GM23338 (cell line): ENCODE measurements at regions not wholly inside any gene's neighbourhood (a gene's known extent, or its start where the extent isn't known, plus 50 kb on each side); places are given as distances from the start of the nearest gene placed in this dataset.
A peak's percentile ranks its signal among the peaks of the same experiment; 100 is the strongest.

ENCODE experiments used
- ATAC-seq: fragments of 200-7000 bp; cut with Tn5 transposase; 3 replicates; pipeline ENCODE4 v1.9.1; 2020
- DNase-seq: peaks from one replicate; pipeline ENCODE4 v3.0.0-alpha.2; 2015; ENCODE audit warnings: low spot score
- H2AFZ ChIP-seq: fragments of 200-600 bp; sonication (generic); 2 replicates; pipeline ENCODE4 v1.8.0; 2016; ENCODE audit warnings: antibody characterized with exemption, mild to moderate bottlenecking, moderate library complexity
- H3F3A ChIP-seq: fragments of 200-600 bp; sonication (generic); replicated peaks from 2 replicates; pipeline ENCODE4 v1.8.0; 2017; ENCODE audit warnings: antibody characterized with exemption, mixed run types, low read depth
- H3K27ac ChIP-seq: fragments of 200-600 bp; sonication (generic); 2 replicates; pipeline ENCODE4 v1.6.1; 2016; ENCODE audit warnings: low read depth
- H3K27me3 ChIP-seq: fragments of 200-600 bp; sonication (generic); 2 replicates; pipeline ENCODE4 v1.8.0; 2016; ENCODE audit warnings: mild to moderate bottlenecking, mixed run types, moderate library complexity; ENCODE audit not compliant: insufficient read depth
- H3K36me3 ChIP-seq: fragments of 200-600 bp; sonication (generic); 2 replicates; pipeline ENCODE4 v1.8.0; 2016; ENCODE audit warnings: mild to moderate bottlenecking; ENCODE audit not compliant: insufficient read depth
- H3K4me1 ChIP-seq: fragments of 200-600 bp; sonication (generic); 2 replicates; pipeline ENCODE4 v1.8.0; 2016; ENCODE audit warnings: mild to moderate bottlenecking, moderate library complexity; ENCODE audit not compliant: insufficient read depth
- H3K4me2 ChIP-seq: fragments of 200-600 bp; sonication (generic); 2 replicates; pipeline ENCODE4 v1.7.1; 2017; ENCODE audit warnings: mixed run types
- H3K4me3 ChIP-seq: fragments of 200-600 bp; sonication (generic); 2 replicates; pipeline ENCODE4 v1.6.1; 2016; ENCODE audit warnings: mixed run types
- H3K79me2 ChIP-seq: fragments of 200-600 bp; sonication (generic); replicated peaks from 2 replicates; pipeline ENCODE4 v1.8.0; 2017; ENCODE audit warnings: mild to moderate bottlenecking; ENCODE audit not compliant: insufficient read depth
- H3K9me2 ChIP-seq: fragments of 200-600 bp; sonication (generic); 2 replicates; pipeline ENCODE4 v1.8.0; 2017; ENCODE audit not compliant: insufficient read depth
- H4K20me1 ChIP-seq: fragments of 200-600 bp; sonication (generic); replicated peaks from 2 replicates; pipeline ENCODE4 v1.8.0; 2017; ENCODE audit warnings: mild to moderate bottlenecking; ENCODE audit not compliant: insufficient read depth
- H3K27ac Mint-ChIP-seq: 2 replicates; pipeline ENCODE4 v1.8.0; 2020; ENCODE audit warnings: inconsistent platforms, mild to moderate bottlenecking, moderate library complexity, mixed read lengths
- H3K27me3 Mint-ChIP-seq: 3 replicates; pipeline ENCODE4 v1.8.0; 2022; ENCODE audit warnings: low read depth, mild to moderate bottlenecking, moderate library complexity, mixed read lengths, inconsistent platforms; ENCODE audit not compliant: insufficient read depth, poor library complexity
- H3K36me3 Mint-ChIP-seq: 3 replicates; pipeline ENCODE4 v1.8.0; 2021; ENCODE audit warnings: low read depth, mild to moderate bottlenecking, inconsistent platforms, moderate library complexity, mixed read lengths
- H3K4me1 Mint-ChIP-seq: 3 replicates; pipeline ENCODE4 v1.8.0; 2020; ENCODE audit warnings: mild to moderate bottlenecking, inconsistent platforms, mixed read lengths
- H3K4me3 Mint-ChIP-seq: 3 replicates; pipeline ENCODE4 v1.8.0; 2021; ENCODE audit warnings: moderate library complexity, mild to moderate bottlenecking, inconsistent platforms, mixed read lengths
- H3K9me3 Mint-ChIP-seq: 3 replicates; pipeline ENCODE4 v1.8.0; 2020; ENCODE audit warnings: moderate library complexity, mild to moderate bottlenecking, inconsistent platforms, mixed read lengths
- EZH2 ChIP-seq: fragments of 200-600 bp; sonication (generic); IDR thresholded peaks from one replicate; pipeline ENCODE4 v1.8.0; 2017; ENCODE audit warnings: antibody characterized with exemption, mild to moderate bottlenecking, low read depth; ENCODE audit not compliant: unreplicated experiment
- JUNB ChIP-seq: IDR thresholded peaks from one replicate; pipeline ENCODE4 v1.6.1; 2016; ENCODE audit warnings: antibody characterized with exemption; ENCODE audit not compliant: unreplicated experiment
- NANOG ChIP-seq: IDR thresholded peaks from 2 replicates; pipeline ENCODE4 v1.6.1; 2016; ENCODE audit warnings: antibody characterized with exemption, borderline replicate concordance
- ZNF331 ChIP-seq: fragments of 250-450 bp; sonication (Bioruptor Pico); IDR thresholded peaks from 2 replicates; pipeline ENCODE4 v1.5.0; 2020; ENCODE audit warnings: low read depth, mild to moderate bottlenecking, moderate library complexity
- TF ChIP-seq, protein P1 (sequence below): IDR thresholded peaks from 2 replicates; pipeline ENCODE4 v1.6.1; 2016; ENCODE audit warnings: antibody characterized with exemption
- TF ChIP-seq, protein P2 (sequence below): fragments of 250-450 bp; sonication (Bioruptor Pico); IDR thresholded peaks from 2 replicates; pipeline ENCODE4 v1.5.0; 2020; ENCODE audit warnings: mild to moderate bottlenecking, moderate library complexity
- TF ChIP-seq, protein P3 (sequence below), 2 experiments: fragments of 200-600 bp in 1 of 2; sonication (generic) in 1 of 2; conservative IDR thresholded peaks; 2 replicates each; pipeline versions ENCODE4 v1.5.1 to v1.6.1; 2016 to 2017; ENCODE audit warnings: antibody characterized with exemption in 2 of 2, low read depth in 2 of 2, mild to moderate bottlenecking in 2 of 2, moderate library complexity in 1 of 2

DNA sequence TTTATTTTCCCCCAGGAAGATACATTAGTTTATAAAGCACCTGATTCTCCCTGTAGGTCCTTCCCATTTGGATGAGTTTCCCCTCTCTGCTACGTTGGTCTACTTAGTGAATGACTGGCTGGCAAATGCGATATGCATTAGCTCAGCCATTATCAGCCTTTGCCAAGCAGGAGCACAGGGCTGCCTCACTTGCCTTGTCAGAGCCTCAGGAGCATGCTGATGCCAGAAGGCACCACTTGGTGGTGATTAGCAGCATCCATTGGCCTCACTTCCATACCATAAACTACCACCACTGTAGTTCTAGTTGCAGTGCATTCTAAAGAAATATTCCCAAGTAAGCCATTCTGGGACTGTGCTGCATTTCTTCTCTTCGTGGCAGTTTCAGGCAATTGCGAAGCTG is 442.8 kb upstream of the CHST9 start:
- no peak overlapping the region for H2AFZ ChIP-seq
- H3K4me3 ChIP-seq = no peak overlapping the region
- H3K4me1 Mint-ChIP-seq = no peaks in the 10 kb centered on the region
- H3K79me2 ChIP-seq = no peaks in the 10 kb centered on the region
- peak; percentile 93 for ATAC-seq
- DNase-seq = peak; percentile 47
- peaks cover 1% of the 10 kb centered on the region for H3K27me3 Mint-ChIP-seq
- H3K9me2 ChIP-seq = no peaks in the 10 kb centered on the region
- no peak overlapping the region for H3K27ac ChIP-seq
- H3F3A ChIP-seq = no peaks in the 10 kb centered on the region
- H3K36me3 ChIP-seq = no peaks in the 10 kb centered on the region
- H3K4me2 ChIP-seq = no peak overlapping the region
- TF ChIP-seq, protein P1, sequence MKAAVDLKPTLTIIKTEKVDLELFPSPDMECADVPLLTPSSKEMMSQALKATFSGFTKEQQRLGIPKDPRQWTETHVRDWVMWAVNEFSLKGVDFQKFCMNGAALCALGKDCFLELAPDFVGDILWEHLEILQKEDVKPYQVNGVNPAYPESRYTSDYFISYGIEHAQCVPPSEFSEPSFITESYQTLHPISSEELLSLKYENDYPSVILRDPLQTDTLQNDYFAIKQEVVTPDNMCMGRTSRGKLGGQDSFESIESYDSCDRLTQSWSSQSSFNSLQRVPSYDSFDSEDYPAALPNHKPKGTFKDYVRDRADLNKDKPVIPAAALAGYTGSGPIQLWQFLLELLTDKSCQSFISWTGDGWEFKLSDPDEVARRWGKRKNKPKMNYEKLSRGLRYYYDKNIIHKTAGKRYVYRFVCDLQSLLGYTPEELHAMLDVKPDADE = no peak
- TF ChIP-seq NANOG (no peak), ZNF331 (CRISPR knock-in tag) (no peak), EZH2 (no peak), JUNB (no peak)
- TF ChIP-seq, protein P2, sequence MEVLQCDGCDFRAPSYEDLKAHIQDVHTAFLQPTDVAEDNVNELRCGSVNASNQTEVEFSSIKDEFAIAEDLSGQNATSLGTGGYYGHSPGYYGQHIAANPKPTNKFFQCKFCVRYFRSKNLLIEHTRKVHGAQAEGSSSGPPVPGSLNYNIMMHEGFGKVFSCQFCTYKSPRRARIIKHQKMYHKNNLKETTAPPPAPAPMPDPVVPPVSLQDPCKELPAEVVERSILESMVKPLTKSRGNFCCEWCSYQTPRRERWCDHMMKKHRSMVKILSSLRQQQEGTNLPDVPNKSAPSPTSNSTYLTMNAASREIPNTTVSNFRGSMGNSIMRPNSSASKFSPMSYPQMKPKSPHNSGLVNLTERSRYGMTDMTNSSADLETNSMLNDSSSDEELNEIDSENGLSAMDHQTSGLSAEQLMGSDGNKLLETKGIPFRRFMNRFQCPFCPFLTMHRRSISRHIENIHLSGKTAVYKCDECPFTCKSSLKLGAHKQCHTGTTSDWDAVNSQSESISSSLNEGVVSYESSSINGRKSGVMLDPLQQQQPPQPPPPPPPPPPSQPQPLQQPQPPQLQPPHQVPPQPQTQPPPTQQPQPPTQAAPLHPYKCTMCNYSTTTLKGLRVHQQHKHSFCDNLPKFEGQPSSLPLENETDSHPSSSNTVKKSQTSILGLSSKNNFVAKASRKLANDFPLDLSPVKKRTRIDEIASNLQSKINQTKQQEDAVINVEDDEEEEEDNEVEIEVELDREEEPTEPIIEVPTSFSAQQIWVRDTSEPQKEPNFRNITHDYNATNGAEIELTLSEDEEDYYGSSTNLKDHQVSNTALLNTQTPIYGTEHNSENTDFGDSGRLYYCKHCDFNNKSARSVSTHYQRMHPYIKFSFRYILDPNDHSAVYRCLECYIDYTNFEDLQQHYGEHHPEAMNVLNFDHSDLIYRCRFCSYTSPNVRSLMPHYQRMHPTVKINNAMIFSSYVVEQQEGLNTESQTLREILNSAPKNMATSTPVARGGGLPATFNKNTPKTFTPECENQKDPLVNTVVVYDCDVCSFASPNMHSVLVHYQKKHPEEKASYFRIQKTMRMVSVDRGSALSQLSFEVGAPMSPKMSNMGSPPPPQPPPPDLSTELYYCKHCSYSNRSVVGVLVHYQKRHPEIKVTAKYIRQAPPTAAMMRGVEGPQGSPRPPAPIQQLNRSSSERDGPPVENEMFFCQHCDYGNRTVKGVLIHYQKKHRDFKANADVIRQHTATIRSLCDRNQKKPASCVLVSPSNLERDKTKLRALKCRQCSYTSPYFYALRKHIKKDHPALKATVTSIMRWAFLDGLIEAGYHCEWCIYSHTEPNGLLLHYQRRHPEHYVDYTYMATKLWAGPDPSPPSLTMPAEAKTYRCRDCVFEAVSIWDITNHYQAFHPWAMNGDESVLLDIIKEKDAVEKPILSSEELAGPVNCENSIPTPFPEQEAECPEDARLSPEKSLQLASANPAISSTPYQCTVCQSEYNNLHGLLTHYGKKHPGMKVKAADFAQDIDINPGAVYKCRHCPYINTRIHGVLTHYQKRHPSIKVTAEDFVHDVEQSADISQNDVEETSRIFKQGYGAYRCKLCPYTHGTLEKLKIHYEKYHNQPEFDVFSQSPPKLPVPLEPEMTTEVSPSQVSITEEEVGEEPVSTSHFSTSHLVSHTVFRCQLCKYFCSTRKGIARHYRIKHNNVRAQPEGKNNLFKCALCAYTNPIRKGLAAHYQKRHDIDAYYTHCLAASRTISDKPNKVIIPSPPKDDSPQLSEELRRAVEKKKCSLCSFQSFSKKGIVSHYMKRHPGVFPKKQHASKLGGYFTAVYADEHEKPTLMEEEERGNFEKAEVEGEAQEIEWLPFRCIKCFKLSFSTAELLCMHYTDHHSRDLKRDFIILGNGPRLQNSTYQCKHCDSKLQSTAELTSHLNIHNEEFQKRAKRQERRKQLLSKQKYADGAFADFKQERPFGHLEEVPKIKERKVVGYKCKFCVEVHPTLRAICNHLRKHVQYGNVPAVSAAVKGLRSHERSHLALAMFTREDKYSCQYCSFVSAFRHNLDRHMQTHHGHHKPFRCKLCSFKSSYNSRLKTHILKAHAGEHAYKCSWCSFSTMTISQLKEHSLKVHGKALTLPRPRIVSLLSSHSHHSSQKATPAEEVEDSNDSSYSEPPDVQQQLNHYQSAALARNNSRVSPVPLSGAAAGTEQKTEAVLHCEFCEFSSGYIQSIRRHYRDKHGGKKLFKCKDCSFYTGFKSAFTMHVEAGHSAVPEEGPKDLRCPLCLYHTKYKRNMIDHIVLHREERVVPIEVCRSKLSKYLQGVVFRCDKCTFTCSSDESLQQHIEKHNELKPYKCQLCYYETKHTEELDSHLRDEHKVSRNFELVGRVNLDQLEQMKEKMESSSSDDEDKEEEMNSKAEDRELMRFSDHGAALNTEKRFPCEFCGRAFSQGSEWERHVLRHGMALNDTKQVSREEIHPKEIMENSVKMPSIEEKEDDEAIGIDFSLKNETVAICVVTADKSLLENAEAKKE (CRISPR knock-in tag) = no peak
- TF ChIP-seq, protein P3, sequence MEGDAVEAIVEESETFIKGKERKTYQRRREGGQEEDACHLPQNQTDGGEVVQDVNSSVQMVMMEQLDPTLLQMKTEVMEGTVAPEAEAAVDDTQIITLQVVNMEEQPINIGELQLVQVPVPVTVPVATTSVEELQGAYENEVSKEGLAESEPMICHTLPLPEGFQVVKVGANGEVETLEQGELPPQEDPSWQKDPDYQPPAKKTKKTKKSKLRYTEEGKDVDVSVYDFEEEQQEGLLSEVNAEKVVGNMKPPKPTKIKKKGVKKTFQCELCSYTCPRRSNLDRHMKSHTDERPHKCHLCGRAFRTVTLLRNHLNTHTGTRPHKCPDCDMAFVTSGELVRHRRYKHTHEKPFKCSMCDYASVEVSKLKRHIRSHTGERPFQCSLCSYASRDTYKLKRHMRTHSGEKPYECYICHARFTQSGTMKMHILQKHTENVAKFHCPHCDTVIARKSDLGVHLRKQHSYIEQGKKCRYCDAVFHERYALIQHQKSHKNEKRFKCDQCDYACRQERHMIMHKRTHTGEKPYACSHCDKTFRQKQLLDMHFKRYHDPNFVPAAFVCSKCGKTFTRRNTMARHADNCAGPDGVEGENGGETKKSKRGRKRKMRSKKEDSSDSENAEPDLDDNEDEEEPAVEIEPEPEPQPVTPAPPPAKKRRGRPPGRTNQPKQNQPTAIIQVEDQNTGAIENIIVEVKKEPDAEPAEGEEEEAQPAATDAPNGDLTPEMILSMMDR (conservative IDR thresholded peaks at IDR 0.05; ENCODE audit: low read depth in 2 of 2) = peak; percentile 21 to 37; a peak in 3 of 4 replicates
- H3K36me3 Mint-ChIP-seq = no peaks in the 10 kb centered on the region
- no peak overlapping the region for H3K4me3 Mint-ChIP-seq
- H3K27ac Mint-ChIP-seq = no peak overlapping the region
- H3K27me3 ChIP-seq = no peaks in the 10 kb centered on the region
- no peaks in the 10 kb centered on the region for H4K20me1 ChIP-seq
- no peaks in the 10 kb centered on the region for H3K4me1 ChIP-seq
- H3K9me3 Mint-ChIP-seq = no peaks in the 10 kb centered on the region
